KMS-11 (cell line): ENCODE measurements at regions not wholly inside any gene's neighbourhood (a gene's known extent, or its start where the extent isn't known, plus 50 kb on each side); places are given as distances from the start of the nearest gene placed in this dataset.

ENCODE experiments used
- H2AFZ ChIP-seq: fragments of 200-600 bp; sonication (generic); 2 replicates; pipeline ENCODE4 v1.6.1; 2016; ENCODE audit warnings: antibody characterized with exemption, mixed run types, low read depth
- H3K27ac ChIP-seq: fragments of 200-600 bp; sonication (generic); 2 replicates; pipeline ENCODE4 v1.6.1; 2016; ENCODE audit warnings: mild to moderate bottlenecking, mixed run types
- H3K27me3 ChIP-seq: fragments of 200-600 bp; sonication (generic); 2 replicates; pipeline ENCODE4 v1.6.1; 2017; ENCODE audit warnings: mild to moderate bottlenecking, low read depth, mixed run types, moderate library complexity; ENCODE audit not compliant: insufficient read depth
- H3K36me3 ChIP-seq: fragments of 200-600 bp; sonication (generic); 2 replicates; pipeline ENCODE4 v1.6.1; 2017; ENCODE audit warnings: mild to moderate bottlenecking, mixed run types; ENCODE audit not compliant: insufficient read depth
- H3K4me1 ChIP-seq: fragments of 200-600 bp; sonication (generic); 2 replicates; pipeline ENCODE4 v1.6.1; 2016; ENCODE audit warnings: mild to moderate bottlenecking, low read depth, mixed run types; ENCODE audit not compliant: poor library complexity, severe bottlenecking
- H3K4me2 ChIP-seq: fragments of 200-600 bp; sonication (generic); 2 replicates; pipeline ENCODE4 v1.7.0; 2016; ENCODE audit warnings: mild to moderate bottlenecking, mixed run types
- H3K4me3 ChIP-seq: fragments of 200-600 bp; sonication (generic); IDR thresholded peaks from 2 replicates; pipeline ENCODE4 v1.6.1; 2017; ENCODE audit warnings: low read depth, low read length, mixed read lengths; ENCODE audit not compliant: insufficient read depth
- H3K79me2 ChIP-seq: fragments of 200-600 bp; sonication (generic); 2 replicates; pipeline ENCODE4 v1.6.1; 2016; ENCODE audit warnings: low read depth, mixed run types; ENCODE audit not compliant: insufficient read depth
- H3K9ac ChIP-seq: fragments of 200-600 bp; sonication (generic); 2 replicates; pipeline ENCODE4 v1.6.1; 2016; ENCODE audit warnings: mild to moderate bottlenecking, mixed run types
- H4K20me1 ChIP-seq: fragments of 200-600 bp; sonication (generic); 2 replicates; pipeline ENCODE4 v1.6.1; 2016; ENCODE audit warnings: mild to moderate bottlenecking, mixed run types; ENCODE audit not compliant: insufficient read depth
- TF ChIP-seq, protein P1 (sequence below): fragments of 200-600 bp; sonication (generic); conservative IDR thresholded peaks from 2 replicates; pipeline ENCODE4 v1.6.1; 2017; ENCODE audit warnings: low read depth, mild to moderate bottlenecking, antibody characterized with exemption, low read length, moderate library complexity, mixed read lengths

DNA sequence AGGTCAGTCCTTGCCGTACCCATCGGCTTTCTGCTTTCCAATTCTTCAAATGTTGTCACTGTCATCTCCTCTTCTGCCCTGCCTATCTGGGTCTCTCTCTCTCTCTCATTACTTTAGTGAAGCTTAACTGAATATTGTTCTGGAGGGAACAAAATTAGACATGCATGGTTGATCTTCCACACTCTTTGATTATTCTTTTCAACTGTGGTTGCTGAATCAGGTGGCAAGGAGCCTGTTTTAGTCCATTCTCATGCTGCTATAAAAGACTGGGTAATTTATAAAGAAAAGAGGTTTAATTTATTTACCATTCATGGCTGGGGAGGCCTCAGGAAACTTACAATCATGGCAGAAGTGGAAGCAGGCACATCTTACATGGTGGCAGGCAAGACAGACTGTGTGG, 157.9 kb downstream of the ARL4C start:
- Histone ChIP-seq H3K9ac (no peak overlapping the region), H4K20me1 (no peaks in the 10 kb centered on the region), H2AFZ (no peak overlapping the region), H3K4me3 (no peak overlapping the region), H3K4me1 (no peaks in the 10 kb centered on the region), H3K27ac (no peak overlapping the region), H3K79me2 (no peaks in the 10 kb centered on the region), H3K4me2 (no peak overlapping the region), H3K36me3 (no peaks in the 10 kb centered on the region), H3K27me3 (no peaks in the 10 kb centered on the region)
- TF ChIP-seq, protein P1, sequence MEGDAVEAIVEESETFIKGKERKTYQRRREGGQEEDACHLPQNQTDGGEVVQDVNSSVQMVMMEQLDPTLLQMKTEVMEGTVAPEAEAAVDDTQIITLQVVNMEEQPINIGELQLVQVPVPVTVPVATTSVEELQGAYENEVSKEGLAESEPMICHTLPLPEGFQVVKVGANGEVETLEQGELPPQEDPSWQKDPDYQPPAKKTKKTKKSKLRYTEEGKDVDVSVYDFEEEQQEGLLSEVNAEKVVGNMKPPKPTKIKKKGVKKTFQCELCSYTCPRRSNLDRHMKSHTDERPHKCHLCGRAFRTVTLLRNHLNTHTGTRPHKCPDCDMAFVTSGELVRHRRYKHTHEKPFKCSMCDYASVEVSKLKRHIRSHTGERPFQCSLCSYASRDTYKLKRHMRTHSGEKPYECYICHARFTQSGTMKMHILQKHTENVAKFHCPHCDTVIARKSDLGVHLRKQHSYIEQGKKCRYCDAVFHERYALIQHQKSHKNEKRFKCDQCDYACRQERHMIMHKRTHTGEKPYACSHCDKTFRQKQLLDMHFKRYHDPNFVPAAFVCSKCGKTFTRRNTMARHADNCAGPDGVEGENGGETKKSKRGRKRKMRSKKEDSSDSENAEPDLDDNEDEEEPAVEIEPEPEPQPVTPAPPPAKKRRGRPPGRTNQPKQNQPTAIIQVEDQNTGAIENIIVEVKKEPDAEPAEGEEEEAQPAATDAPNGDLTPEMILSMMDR, result no peak

DNA sequence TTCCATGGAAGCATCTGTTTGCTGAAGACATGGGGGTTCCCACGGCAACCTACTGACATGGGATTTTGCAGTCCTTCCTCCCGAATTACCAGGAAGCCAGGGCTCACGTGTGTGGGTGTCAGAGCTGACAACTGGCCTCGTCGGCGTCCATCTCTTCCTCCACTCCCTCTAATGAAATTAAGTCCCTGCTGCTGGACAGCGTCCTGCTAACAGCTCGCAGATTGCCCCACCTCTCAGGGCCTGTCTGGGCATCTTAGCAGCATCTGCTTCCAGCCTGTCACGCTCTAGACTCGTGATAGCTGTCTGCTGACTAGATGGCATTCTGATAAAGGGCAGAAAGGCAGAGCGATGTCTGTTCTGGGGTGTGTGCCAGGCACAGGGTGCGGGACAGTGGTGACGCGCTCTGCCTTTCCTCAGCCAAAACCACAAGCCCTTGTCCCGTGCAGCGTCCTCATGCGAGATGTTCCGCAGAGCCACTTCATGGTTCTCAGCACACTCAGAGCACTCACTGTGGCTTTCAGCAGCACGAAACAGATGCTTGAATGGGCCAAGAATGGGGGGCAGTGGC, 161.1 kb downstream of the ARL4C start:
- H3K79me2 ChIP-seq, result no peaks in the 10 kb centered on the region
- H3K27me3 ChIP-seq, result no peaks in the 10 kb centered on the region
- no peaks in the 10 kb centered on the region for H3K36me3 ChIP-seq
- no peak overlapping the region for H2AFZ ChIP-seq
- H3K4me2 ChIP-seq, result no peak overlapping the region
- no peaks in the 10 kb centered on the region for H4K20me1 ChIP-seq
- H3K9ac ChIP-seq, result no peak overlapping the region
- H3K27ac ChIP-seq, result no peak overlapping the region
- TF ChIP-seq, protein P1, result no peak
- H3K4me3 ChIP-seq, result no peak overlapping the region
- H3K4me1 ChIP-seq, result no peaks in the 10 kb centered on the region

DNA sequence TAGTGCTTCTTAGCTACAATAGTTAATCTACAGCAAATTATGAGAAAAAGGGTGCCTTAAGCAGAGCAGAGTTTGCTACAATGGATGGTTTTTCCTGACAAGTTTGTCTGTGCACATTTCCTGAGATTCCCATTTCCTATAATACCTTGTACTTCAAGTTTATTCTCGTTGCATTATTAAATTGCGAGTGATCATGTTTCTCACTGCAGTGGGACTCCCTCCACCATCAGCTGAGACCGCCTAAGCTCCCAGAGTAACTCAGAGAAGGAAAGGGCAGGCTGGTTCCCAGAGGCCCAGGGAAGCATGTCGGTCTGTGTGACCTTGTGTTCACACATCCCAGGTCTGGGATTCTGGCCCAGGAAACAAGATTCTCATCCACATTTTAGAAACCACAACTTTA, 162.1 kb downstream of the ARL4C start:
- no peaks in the 10 kb centered on the region for H3K4me1 ChIP-seq
- no peaks in the 10 kb centered on the region for H3K36me3 ChIP-seq
- H3K79me2 ChIP-seq, result no peaks in the 10 kb centered on the region
- no peak overlapping the region for H2AFZ ChIP-seq
- no peaks in the 10 kb centered on the region for H4K20me1 ChIP-seq
- H3K9ac ChIP-seq, result no peak overlapping the region
- TF ChIP-seq, protein P1, result no peak
- no peak overlapping the region for H3K4me3 ChIP-seq
- H3K27ac ChIP-seq, result no peak overlapping the region
- no peak overlapping the region for H3K4me2 ChIP-seq
- H3K27me3 ChIP-seq, result no peaks in the 10 kb centered on the region

DNA sequence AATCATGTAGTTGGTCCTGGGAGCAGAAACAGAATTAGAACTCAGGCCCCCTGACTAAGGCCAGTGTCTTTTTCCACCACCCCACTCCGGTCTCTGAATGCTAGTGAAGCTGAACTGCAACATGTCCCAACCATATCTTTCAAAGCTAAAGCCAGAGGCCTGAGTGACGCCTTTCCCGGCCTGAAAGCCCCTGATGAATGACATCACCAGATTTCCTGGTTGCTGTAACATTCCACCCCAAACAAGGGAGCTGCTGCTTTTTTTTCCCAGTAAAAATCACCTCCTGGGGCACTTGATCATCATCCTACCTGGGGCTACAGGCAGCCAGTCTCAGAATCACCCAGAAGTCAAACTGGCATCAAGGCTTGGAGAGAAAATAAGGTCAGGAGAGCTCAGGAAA, 162.7 kb downstream of the ARL4C start:
- H3K4me2 ChIP-seq, result no peak overlapping the region
- no peak overlapping the region for H3K27ac ChIP-seq
- no peaks in the 10 kb centered on the region for H3K4me1 ChIP-seq
- H3K27me3 ChIP-seq, result no peaks in the 10 kb centered on the region
- TF ChIP-seq, protein P1, result no peak
- no peak overlapping the region for H2AFZ ChIP-seq
- H3K9ac ChIP-seq, result no peak overlapping the region
- H4K20me1 ChIP-seq, result no peaks in the 10 kb centered on the region
- H3K79me2 ChIP-seq, result no peaks in the 10 kb centered on the region
- H3K4me3 ChIP-seq, result no peak overlapping the region
- no peaks in the 10 kb centered on the region for H3K36me3 ChIP-seq
